ENCODE measurements at regions not wholly inside any gene's neighbourhood (a gene's known extent, or its start where the extent isn't known, plus 50 kb on each side); places are given as distances from the start of the nearest gene placed in this dataset.

- no peak for TF ChIP-seq POLR2AphosphoS5 (IDR thresholded peaks at IDR 0.05)
- no peak for TF ChIP-seq CTCF (IDR thresholded peaks at IDR 0.05 in 8 of 11, conservative IDR thresholded peaks at IDR 0.05 in 3 of 11)
Measured at GRCh38 chr3:177499779-177500423, 302.6 kb upstream of the TBL1XR1 start.

All from spleen (tissue), 7 donors.